22Rv1 (cell line): ENCODE measurements at regions not wholly inside any gene's neighbourhood (a gene's known extent, or its start where the extent isn't known, plus 50 kb on each side); places are given as distances from the start of the nearest gene placed in this dataset.

ENCODE experiments used
- CTCF ChIP-seq: fragments of 450-650 bp; IDR thresholded peaks from 2 replicates; pipeline ENCODE4 v1.5.1; 2017; ENCODE audit warnings: mild to moderate bottlenecking
- ZFX ChIP-seq: fragments of 450-650 bp; IDR thresholded peaks from 2 replicates; pipeline ENCODE4 v1.6.1; 2017; ENCODE audit warnings: antibody characterized with exemption, borderline replicate concordance

GRCh38 chr20:54308804-54309203, 100.9 kb downstream of the PFDN4 start:
- TF ChIP-seq ZFX (no peak), CTCF (no peak)
